ENCODE measurements at regions not wholly inside any gene's neighbourhood (a gene's known extent, or its start where the extent isn't known, plus 50 kb on each side); places are given as distances from the start of the nearest gene placed in this dataset.

DNA sequence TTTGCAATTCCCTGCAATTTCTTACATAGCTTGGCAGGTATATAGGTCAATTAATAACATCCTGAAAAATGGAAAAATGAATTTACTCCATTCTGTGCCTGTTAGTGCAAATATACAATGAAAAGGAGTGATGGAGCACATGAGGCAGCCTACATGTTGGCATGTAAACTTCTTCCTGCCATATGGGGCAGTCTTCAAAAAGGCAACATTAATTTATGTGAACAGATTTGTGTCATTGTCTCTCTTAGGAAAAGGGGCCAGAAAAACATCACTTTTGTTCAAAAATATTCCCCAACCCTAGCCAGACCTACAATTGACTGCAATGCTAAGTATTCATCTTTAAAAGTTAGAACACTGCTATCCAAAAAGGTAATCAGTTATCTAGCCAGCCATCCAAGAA is 332.2 kb downstream of the TBC1D4 start:
- no peak for DNase-seq (ENCODE audit: low spot score)
- H3K27me3 ChIP-seq = no peaks in the 10 kb centered on the region
- no peaks in the 10 kb centered on the region for H3K36me3 ChIP-seq
- no peak overlapping the region for H3K4me3 ChIP-seq
- no peaks in the 10 kb centered on the region for H3K4me1 ChIP-seq
- TF ChIP-seq, protein P1, sequence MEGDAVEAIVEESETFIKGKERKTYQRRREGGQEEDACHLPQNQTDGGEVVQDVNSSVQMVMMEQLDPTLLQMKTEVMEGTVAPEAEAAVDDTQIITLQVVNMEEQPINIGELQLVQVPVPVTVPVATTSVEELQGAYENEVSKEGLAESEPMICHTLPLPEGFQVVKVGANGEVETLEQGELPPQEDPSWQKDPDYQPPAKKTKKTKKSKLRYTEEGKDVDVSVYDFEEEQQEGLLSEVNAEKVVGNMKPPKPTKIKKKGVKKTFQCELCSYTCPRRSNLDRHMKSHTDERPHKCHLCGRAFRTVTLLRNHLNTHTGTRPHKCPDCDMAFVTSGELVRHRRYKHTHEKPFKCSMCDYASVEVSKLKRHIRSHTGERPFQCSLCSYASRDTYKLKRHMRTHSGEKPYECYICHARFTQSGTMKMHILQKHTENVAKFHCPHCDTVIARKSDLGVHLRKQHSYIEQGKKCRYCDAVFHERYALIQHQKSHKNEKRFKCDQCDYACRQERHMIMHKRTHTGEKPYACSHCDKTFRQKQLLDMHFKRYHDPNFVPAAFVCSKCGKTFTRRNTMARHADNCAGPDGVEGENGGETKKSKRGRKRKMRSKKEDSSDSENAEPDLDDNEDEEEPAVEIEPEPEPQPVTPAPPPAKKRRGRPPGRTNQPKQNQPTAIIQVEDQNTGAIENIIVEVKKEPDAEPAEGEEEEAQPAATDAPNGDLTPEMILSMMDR (IDR thresholded peaks at IDR 0.05) = no peak
- H3K27ac ChIP-seq = no peak overlapping the region
- H3K9me3 ChIP-seq = no peaks in the 10 kb centered on the region

DNA sequence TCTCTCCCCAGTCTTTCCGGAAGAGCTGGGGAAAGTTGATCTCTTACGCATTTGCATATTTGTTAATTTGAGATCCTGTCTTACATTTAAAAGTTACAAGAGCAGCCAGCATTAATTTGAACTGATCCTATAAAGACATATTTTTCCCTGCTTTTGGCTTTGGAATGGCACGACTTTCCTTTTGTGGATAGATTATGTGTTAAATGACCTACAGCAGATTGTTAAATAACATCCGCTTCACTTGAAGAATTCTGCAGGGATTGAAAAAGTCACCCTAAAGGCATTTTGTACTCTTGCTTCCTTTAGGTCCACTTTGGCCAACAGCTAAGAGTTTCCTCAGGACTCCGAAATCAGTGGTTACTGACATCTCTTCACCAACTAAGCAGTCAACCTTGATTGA is 334.0 kb downstream of the TBC1D4 start:
- H3K4me1 ChIP-seq = no peaks in the 10 kb centered on the region
- H3K4me3 ChIP-seq = no peak overlapping the region
- TF ChIP-seq, protein P1 (IDR thresholded peaks at IDR 0.05) = no peak
- H3K9me3 ChIP-seq = no peaks in the 10 kb centered on the region
- no peak overlapping the region for H3K27ac ChIP-seq
- no peaks in the 10 kb centered on the region for H3K36me3 ChIP-seq
- DNase-seq (ENCODE audit: low spot score) = no peak
- H3K27me3 ChIP-seq = no peaks in the 10 kb centered on the region

DNA sequence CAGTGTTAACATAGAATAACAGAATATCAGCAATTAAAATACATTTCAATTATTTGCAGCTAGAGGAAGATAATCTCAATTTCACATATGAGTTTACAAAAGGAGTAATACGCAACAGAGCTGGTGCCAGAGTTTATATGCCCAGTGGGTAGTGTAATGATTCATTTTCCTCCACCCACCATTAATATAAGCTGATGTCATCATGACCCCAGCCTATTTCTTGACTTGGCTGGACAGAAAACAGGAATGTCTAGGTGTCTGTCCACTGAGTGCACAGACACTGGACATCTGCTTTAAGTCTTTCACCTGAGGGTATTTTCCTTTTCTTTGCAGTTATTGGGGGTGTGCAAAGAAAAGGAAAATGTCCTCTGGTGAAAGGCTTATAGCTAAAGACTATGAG is 335.5 kb downstream of the TBC1D4 start:
- TF ChIP-seq, protein P1 (IDR thresholded peaks at IDR 0.05) = no peak
- no peaks in the 10 kb centered on the region for H3K4me1 ChIP-seq

DNA sequence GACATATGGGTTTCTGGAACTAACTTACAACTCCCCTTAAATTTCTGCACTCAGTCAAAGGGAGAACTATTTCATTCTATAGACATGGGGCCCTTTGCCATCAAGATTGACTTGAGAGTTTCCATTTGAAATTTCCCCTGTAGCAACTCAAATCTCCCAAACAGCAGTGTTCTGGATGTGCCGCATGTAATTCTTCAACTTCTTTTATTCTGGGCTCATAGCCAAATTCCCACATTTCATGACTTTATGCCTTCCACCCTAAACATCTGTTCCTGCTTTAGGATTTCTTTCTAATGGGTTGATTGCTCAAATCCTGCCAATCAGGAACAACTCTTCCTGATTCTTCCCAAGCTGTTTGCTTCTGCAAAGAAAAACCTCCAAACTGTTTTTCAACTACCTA is 336.0 kb downstream of the TBC1D4 start:
- Histone ChIP-seq H3K27me3 (no peaks in the 10 kb centered on the region), H3K4me1 (no peaks in the 10 kb centered on the region), H3K27ac (no peak overlapping the region), H3K4me3 (no peak overlapping the region), H3K36me3 (no peaks in the 10 kb centered on the region), H3K9me3 (no peaks in the 10 kb centered on the region)
- DNase-seq (ENCODE audit: low spot score) = no peak
- TF ChIP-seq, protein P1 (IDR thresholded peaks at IDR 0.05) = no peak

More for the DNA sequence above, 335.5 kb downstream of the TBC1D4 start:
- Histone ChIP-seq H3K36me3 (no peaks in the 10 kb centered on the region), H3K4me3 (no peak overlapping the region), H3K9me3 (no peaks in the 10 kb centered on the region), H3K27me3 (no peaks in the 10 kb centered on the region), H3K27ac (no peak overlapping the region)
- DNase-seq (ENCODE audit: low spot score) = no peak

DNA sequence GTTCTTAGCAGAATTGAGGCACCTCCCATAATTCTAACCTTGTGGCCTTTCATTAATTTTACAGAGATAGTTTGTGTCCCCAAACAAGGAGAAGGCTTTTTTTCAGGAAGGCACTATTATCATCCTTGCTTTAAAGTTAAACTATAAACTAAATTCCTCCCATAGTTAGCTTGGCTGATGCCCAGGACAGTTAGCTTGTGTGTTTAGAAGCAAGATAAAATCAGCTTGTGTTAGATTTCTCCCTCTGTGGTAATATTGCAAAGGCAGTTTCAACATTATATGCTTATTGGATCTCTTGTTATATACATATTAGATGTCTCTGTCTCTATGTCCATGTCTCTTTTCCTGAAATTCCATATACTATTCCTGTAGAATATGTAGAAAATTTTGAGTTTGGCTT is 342.7 kb downstream of the TBC1D4 start:
- TF ChIP-seq, protein P1 (IDR thresholded peaks at IDR 0.05) = no peak
- H3K36me3 ChIP-seq = no peaks in the 10 kb centered on the region
- no peaks in the 10 kb centered on the region for H3K4me1 ChIP-seq
- DNase-seq (ENCODE audit: low spot score) = no peak
- H3K9me3 ChIP-seq = peaks cover 0 to 16% of the 10 kb centered on the region in 2 donors
- no peak overlapping the region for H3K4me3 ChIP-seq
- no peak overlapping the region for H3K27ac ChIP-seq
- no peaks in the 10 kb centered on the region for H3K27me3 ChIP-seq

- TF ChIP-seq, protein P1 (IDR thresholded peaks at IDR 0.05) = no peak
- H3K36me3 ChIP-seq = no peaks in the 10 kb centered on the region
- peaks cover 0 to 16% of the 10 kb centered on the region in 2 donors for H3K9me3 ChIP-seq
- H3K27me3 ChIP-seq = no peaks in the 10 kb centered on the region
- DNase-seq (ENCODE audit: low spot score) = no peak
- no peak overlapping the region for H3K27ac ChIP-seq
- no peaks in the 10 kb centered on the region for H3K4me1 ChIP-seq
- H3K4me3 ChIP-seq = no peak overlapping the region
These were observed 343.9 kb downstream of the TBC1D4 start for GRCh38 chr13:75137911-75138571.
